H1 (cell line): ENCODE measurements at regions not wholly inside any gene's neighbourhood (a gene's known extent, or its start where the extent isn't known, plus 50 kb on each side); places are given as distances from the start of the nearest gene placed in this dataset.

Source experiments
- CTCF ChIA-PET: fragments of 300-600 bp; sonication (Branson Sonifier 250); formaldehyde crosslinking; loops from one replicate; lab custom pipeline; 2021; ENCODE audit not compliant: partially characterized antibody; lab: Charles Lee
- POLR2A ChIA-PET: fragments of 300-600 bp; sonication (Branson Sonifier 250); formaldehyde crosslinking; loops from one replicate; lab custom pipeline; 2021; ENCODE audit warnings: inconsistent platforms; ENCODE audit not compliant: partially characterized antibody; lab: Charles Lee
- DNase-seq, 2 experiments: peaks; one replicate each; pipeline versions ENCODE4 v3.0.0 to v3.0.0-alpha.2; 2010 to 2022; ENCODE audit warnings: low spot score in 2 of 2, low read depth in 1 of 2, mixed read lengths in 1 of 2
- FAIRE-seq: peaks from 2 replicates; lab custom pipeline; 2011; peaks lifted over from hg19 to GRCh38; lab: Jason Lieb, UNC
- H2AFZ ChIP-seq: 2 replicates; pipeline ENCODE4 v1.8.1; 2012; ENCODE audit warnings: low read length, inconsistent platforms
- H2AK5ac ChIP-seq: 2 replicates; pipeline ENCODE4 v1.6.1; 2013; ENCODE audit warnings: low read depth, low read length
- H2BK120ac ChIP-seq: replicated peaks from 2 replicates; pipeline ENCODE3; 2013; ENCODE audit warnings: low read depth, low read length, inconsistent platforms
- H2BK12ac ChIP-seq: 2 replicates; pipeline ENCODE4 v1.6.1; 2013; ENCODE audit warnings: low read depth, low read length
- H2BK15ac ChIP-seq: 2 replicates; pipeline ENCODE4 v1.6.1; 2013; ENCODE audit warnings: low read length
- H2BK20ac ChIP-seq: 2 replicates; pipeline ENCODE4 v1.6.1; 2013; ENCODE audit warnings: low read length
- H2BK5ac ChIP-seq: 2 replicates; pipeline ENCODE4 v1.6.1; 2013; ENCODE audit warnings: low read depth, low read length
- H3K14ac ChIP-seq: 2 replicates; pipeline ENCODE4 v1.6.1; 2013; ENCODE audit warnings: inconsistent platforms; ENCODE audit not compliant: insufficient read length
- H3K18ac ChIP-seq: 2 replicates; pipeline ENCODE4 v1.6.1; 2013; ENCODE audit warnings: low read length; ENCODE audit errors: extremely low read depth
- H3K23ac ChIP-seq: 2 replicates; pipeline ENCODE4 v1.6.1; 2013; ENCODE audit warnings: inconsistent platforms; ENCODE audit not compliant: insufficient read length
- H3K23me2 ChIP-seq: 2 replicates; pipeline ENCODE4 v1.6.1; 2013; ENCODE audit warnings: low read depth, low read length
- H3K27ac ChIP-seq: 2 replicates; pipeline ENCODE4 v1.6.1; 2011; ENCODE audit warnings: low read depth, low read length, inconsistent platforms
- H3K27me3 ChIP-seq, 4 experiments: replicated peaks in 1 of 4; 1 replicate in 1 of 4; 2 replicates in 3 of 4; pipeline versions ENCODE4 v1.6.1 to v1.8.1; 2011 to 2013; ENCODE audit warnings: low read length in 3 of 4, mild to moderate bottlenecking in 3 of 4, inconsistent platforms in 2 of 4, mixed read lengths in 2 of 4, moderate library complexity in 1 of 4; ENCODE audit not compliant: control insufficient read depth in 3 of 4, insufficient read depth in 3 of 4; ENCODE audit errors: extremely low read depth in 1 of 4
- H3K36me3 ChIP-seq, 4 experiments: 2 replicates each; pipeline versions ENCODE4 v1.6.1 to v1.8.1; 2011 to 2013; ENCODE audit warnings: mild to moderate bottlenecking in 4 of 4, low read length in 3 of 4, moderate library complexity in 2 of 4, control low read depth in 1 of 4, inconsistent platforms in 1 of 4; ENCODE audit not compliant: insufficient read depth in 4 of 4, control insufficient read depth in 2 of 4
- H3K4ac ChIP-seq: replicated peaks from 2 replicates; pipeline ENCODE3; 2013; ENCODE audit warnings: low read length, low read depth, mixed read lengths, inconsistent platforms; ENCODE audit not compliant: insufficient read length
- H3K4me1 ChIP-seq, 4 experiments: replicated peaks in 1 of 4; 1 replicate in 1 of 4; 2 replicates in 3 of 4; pipeline versions ENCODE4 v1.6.1 to v1.8.1; 2011 to 2013; ENCODE audit warnings: low read length in 3 of 4, inconsistent platforms in 2 of 4, mixed read lengths in 1 of 4; ENCODE audit not compliant: insufficient read depth in 4 of 4, control insufficient read depth in 3 of 4
- H3K4me2 ChIP-seq, 2 experiments: 2 replicates each; pipeline versions ENCODE4 v1.6.1 to v1.8.1; 2011 to 2013; ENCODE audit warnings: low read depth in 2 of 2, low read length in 2 of 2, control low read depth in 1 of 2, inconsistent platforms in 1 of 2, mild to moderate bottlenecking in 1 of 2; ENCODE audit not compliant: insufficient read depth in 1 of 2
- H3K4me3 ChIP-seq, 4 experiments: fragments of 200-600, 300-600 bp in 1 of 4; sonication (generic), shearing (Covaris generic), sonication (Bioruptor Twin) in 1 of 4; 2 replicates each; pipeline versions ENCODE4 v1.5.1 to v1.8.1; 2011 to 2016; ENCODE audit warnings: low read length in 4 of 4, low read depth in 3 of 4, control low read depth in 2 of 4, inconsistent platforms in 2 of 4, mild to moderate bottlenecking in 2 of 4, mixed read lengths in 1 of 4, moderate library complexity in 1 of 4; ENCODE audit not compliant: insufficient read depth in 2 of 4; ENCODE audit errors: extremely low read depth in 1 of 4
- H3K56ac ChIP-seq: replicated peaks from 2 replicates; pipeline ENCODE3; 2013; ENCODE audit warnings: low read depth, mild to moderate bottlenecking, mixed read lengths, low read length, inconsistent platforms; ENCODE audit not compliant: insufficient read length
- H3K79me1 ChIP-seq: 2 replicates; pipeline ENCODE4 v1.6.1; 2013; ENCODE audit warnings: low read depth, low read length, control low read depth
- H3K79me2 ChIP-seq, 2 experiments: 2 replicates each; pipeline versions ENCODE4 v1.6.1 to v1.8.1; 2012 to 2013; ENCODE audit warnings: low read length in 2 of 2, mild to moderate bottlenecking in 2 of 2, inconsistent platforms in 1 of 2; ENCODE audit not compliant: insufficient read depth in 2 of 2, control insufficient read depth in 1 of 2
- H3K9ac ChIP-seq, 4 experiments: replicated peaks in 1 of 4; 1 replicate in 1 of 4; 2 replicates in 3 of 4; pipeline versions ENCODE4 v1.6.1 to v1.8.1; 2011 to 2013; ENCODE audit warnings: low read depth in 3 of 4, low read length in 3 of 4, control low read depth in 2 of 4, mild to moderate bottlenecking in 2 of 4, moderate library complexity in 2 of 4, inconsistent platforms in 1 of 4; ENCODE audit errors: extremely low read depth in 1 of 4
- H3K9me3 ChIP-seq, 2 experiments: 2 replicates each; pipeline versions ENCODE4 v1.6.1 to v1.8.1; 2012 to 2013; ENCODE audit warnings: mild to moderate bottlenecking in 2 of 2, moderate library complexity in 2 of 2, control low read depth in 1 of 2, inconsistent platforms in 1 of 2, low read depth in 1 of 2, low read length in 1 of 2, mixed read lengths in 1 of 2; ENCODE audit not compliant: insufficient read depth in 2 of 2
- H4K20me1 ChIP-seq, 2 experiments: replicated peaks in 1 of 2; 2 replicates each; pipeline versions ENCODE3 to v1.8.1; 2011 to 2013; ENCODE audit warnings: inconsistent platforms in 2 of 2, low read length in 2 of 2, mild to moderate bottlenecking in 1 of 2; ENCODE audit not compliant: insufficient read depth in 2 of 2, control insufficient read depth in 1 of 2
- H4K5ac ChIP-seq: 2 replicates; pipeline ENCODE4 v1.6.1; 2013; ENCODE audit warnings: low read length, low read depth, mixed read lengths, inconsistent platforms; ENCODE audit not compliant: insufficient read length
- H4K8ac ChIP-seq: 2 replicates; pipeline ENCODE4 v1.8.0; 2013; ENCODE audit warnings: mild to moderate bottlenecking, moderate library complexity, low read length, inconsistent platforms; ENCODE audit not compliant: insufficient read depth; ENCODE audit errors: extremely low read depth
- H4K91ac ChIP-seq: replicated peaks from 2 replicates; pipeline ENCODE3; 2013; ENCODE audit warnings: low read length, mixed read lengths, inconsistent platforms; ENCODE audit not compliant: insufficient read length
- E2F6 ChIP-seq: IDR thresholded peaks from 2 replicates; pipeline ENCODE4 v1.6.1; 2012; ENCODE audit warnings: inconsistent platforms
- EGR1 ChIP-seq: IDR thresholded peaks from 2 replicates; pipeline ENCODE4 v1.6.1; 2011; ENCODE audit warnings: low read depth, low read length, borderline replicate concordance
- EZH2 ChIP-seq: fragments of 200-600 bp; sonication (generic); IDR thresholded peaks from 2 replicates; pipeline ENCODE4 v1.7.1; 2012; ENCODE audit warnings: low read depth, mild to moderate bottlenecking, moderate library complexity, low read length, inconsistent platforms; ENCODE audit not compliant: severe bottlenecking
- FOSL1 ChIP-seq: IDR thresholded peaks from 2 replicates; pipeline ENCODE4 v1.6.1; 2011; ENCODE audit warnings: mild to moderate bottlenecking, low read depth, low read length, moderate library complexity; ENCODE audit not compliant: insufficient read depth
- KDM1A ChIP-seq: fragments of 200-600, 300-600 bp; sonication (generic); IDR thresholded peaks from 2 replicates; pipeline ENCODE4 v1.7.1; 2016; ENCODE audit warnings: mild to moderate bottlenecking, low read length, borderline replicate concordance
- MAX ChIP-seq: IDR thresholded peaks from 2 replicates; pipeline ENCODE4 v1.6.1; 2012; ENCODE audit warnings: inconsistent platforms
- NANOG ChIP-seq: IDR thresholded peaks from 2 replicates; pipeline ENCODE4 v1.6.1; 2011; ENCODE audit warnings: low read length, low read depth, mild to moderate bottlenecking, inconsistent platforms; ENCODE audit not compliant: insufficient read depth, poor library complexity, severe bottlenecking
- SP1 ChIP-seq: IDR thresholded peaks from 2 replicates; pipeline ENCODE4 v1.6.1; 2011; ENCODE audit warnings: low read depth, low read length

GRCh38 chr7:93678185-93678584, 103.7 kb upstream of the CALCR start:
- no peak overlapping the region for H2AK5ac ChIP-seq
- no peak overlapping the region for H2BK12ac ChIP-seq
- no peaks in the 10 kb centered on the region for H3K79me1 ChIP-seq
- CTCF ChIA-PET: no interaction called here
- H3K18ac ChIP-seq: no peak overlapping the region
- no peak overlapping the region for H3K14ac ChIP-seq
- no peak overlapping the region for H3K4me3 ChIP-seq
- no peak overlapping the region for H3K27ac ChIP-seq
- no peak overlapping the region for H4K8ac ChIP-seq
- H2BK20ac ChIP-seq: no peak overlapping the region
- no peaks in the 10 kb centered on the region for H3K79me2 ChIP-seq
- DNase-seq (no peak), FAIRE-seq (no peak)
- no peak overlapping the region for H3K56ac ChIP-seq
- H3K23me2 ChIP-seq: no peaks in the 10 kb centered on the region
- H4K20me1 ChIP-seq: no peaks in the 10 kb centered on the region
- no peak overlapping the region for H3K4me2 ChIP-seq
- no peak overlapping the region for H4K91ac ChIP-seq
- H3K23ac ChIP-seq: no peak overlapping the region
- H4K5ac ChIP-seq: no peak overlapping the region
- POLR2A ChIA-PET: no interaction called here
- H3K4me1 ChIP-seq: 0 out of 7 replicates have a peak, but pooled peaks cover 0 to 1% (median 0%) of the 10 kb centered on the region in 4 experiments
- TF ChIP-seq EZH2 (no peak), MAX (no peak), E2F6 (no peak), KDM1A (no peak), SP1 (no peak), FOSL1 (no peak), EGR1 (no peak), NANOG (no peak)
- H2AFZ ChIP-seq: no peak overlapping the region
- no peak overlapping the region for H2BK5ac ChIP-seq
- H2BK120ac ChIP-seq: no peak overlapping the region
- no peaks in the 10 kb centered on the region for H3K36me3 ChIP-seq
- H2BK15ac ChIP-seq: no peak overlapping the region
- no peak overlapping the region for H3K9ac ChIP-seq
- H3K27me3 ChIP-seq: no peaks in the 10 kb centered on the region
- no peaks in the 10 kb centered on the region; a peak in 1 of 4 replicates for H3K9me3 ChIP-seq
- H3K4ac ChIP-seq: no peak overlapping the region
